ENCODE measurements at regions not wholly inside any gene's neighbourhood (a gene's known extent, or its start where the extent isn't known, plus 50 kb on each side); places are given as distances from the start of the nearest gene placed in this dataset.
"Not testable (repeated sequence)": the region's sequence is repeated elsewhere in the genome, so short reads cannot be mapped to it uniquely, and the experiment has no call there.

DNA sequence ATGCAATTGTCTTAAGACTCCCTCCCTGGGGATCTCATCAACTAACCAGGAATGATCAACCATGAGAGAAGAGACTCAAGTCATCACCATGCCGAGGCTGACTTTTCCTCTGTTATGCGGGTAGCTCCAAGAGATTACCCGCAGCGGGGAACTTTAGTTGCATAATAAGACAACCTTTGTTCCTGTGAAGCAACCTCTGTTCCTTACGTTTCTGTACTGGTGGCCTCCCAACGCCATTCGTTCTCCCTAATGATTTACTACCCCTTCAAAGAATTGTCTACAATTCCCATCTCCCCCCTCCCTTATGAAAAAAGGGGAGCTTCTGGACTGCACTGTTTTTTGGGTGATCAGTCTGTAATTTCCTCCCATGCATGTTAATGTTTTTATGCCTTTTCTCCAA is 66.1 kb upstream of the LRPPRC start:
- no peak overlapping the region for H2AFZ ChIP-seq (ENCODE audit: low read depth, low read length, severe bottlenecking)
- H3K9me2 ChIP-seq (replicated peaks; ENCODE audit: insufficient read depth, low read length): no peaks in the 10 kb centered on the region
- H3K27ac ChIP-seq (ENCODE audit: low read depth, low read length): no peak overlapping the region
- no peaks in the 10 kb centered on the region for H3K36me3 ChIP-seq (ENCODE audit: low read length)
- H3K79me2 ChIP-seq (ENCODE audit: insufficient read depth, low read length): no peaks in the 10 kb centered on the region
- H3K27me3 ChIP-seq (ENCODE audit: low read length): no peaks in the 10 kb centered on the region
- no peak for TF ChIP-seq EZH2phosphoT487 (conservative IDR thresholded peaks at IDR 0.05; ENCODE audit: low read length)
- TF ChIP-seq, protein P1, sequence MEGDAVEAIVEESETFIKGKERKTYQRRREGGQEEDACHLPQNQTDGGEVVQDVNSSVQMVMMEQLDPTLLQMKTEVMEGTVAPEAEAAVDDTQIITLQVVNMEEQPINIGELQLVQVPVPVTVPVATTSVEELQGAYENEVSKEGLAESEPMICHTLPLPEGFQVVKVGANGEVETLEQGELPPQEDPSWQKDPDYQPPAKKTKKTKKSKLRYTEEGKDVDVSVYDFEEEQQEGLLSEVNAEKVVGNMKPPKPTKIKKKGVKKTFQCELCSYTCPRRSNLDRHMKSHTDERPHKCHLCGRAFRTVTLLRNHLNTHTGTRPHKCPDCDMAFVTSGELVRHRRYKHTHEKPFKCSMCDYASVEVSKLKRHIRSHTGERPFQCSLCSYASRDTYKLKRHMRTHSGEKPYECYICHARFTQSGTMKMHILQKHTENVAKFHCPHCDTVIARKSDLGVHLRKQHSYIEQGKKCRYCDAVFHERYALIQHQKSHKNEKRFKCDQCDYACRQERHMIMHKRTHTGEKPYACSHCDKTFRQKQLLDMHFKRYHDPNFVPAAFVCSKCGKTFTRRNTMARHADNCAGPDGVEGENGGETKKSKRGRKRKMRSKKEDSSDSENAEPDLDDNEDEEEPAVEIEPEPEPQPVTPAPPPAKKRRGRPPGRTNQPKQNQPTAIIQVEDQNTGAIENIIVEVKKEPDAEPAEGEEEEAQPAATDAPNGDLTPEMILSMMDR (IDR thresholded peaks at IDR 0.05; ENCODE audit: insufficient read depth, low read length, poor library complexity, severe bottlenecking): no peak
- H3K4me3 ChIP-seq (ENCODE audit: insufficient read depth, low read length, poor library complexity, severe bottlenecking): no peak overlapping the region
- H3K4me2 ChIP-seq (ENCODE audit: low read depth, low read length, poor library complexity, severe bottlenecking): no peak overlapping the region
- no peaks in the 10 kb centered on the region for H3F3A ChIP-seq (ENCODE audit: insufficient read depth)
- no peaks in the 10 kb centered on the region for H4K20me1 ChIP-seq (ENCODE audit: low read depth, low read length)
- H3K9ac ChIP-seq (ENCODE audit: low read length): no peak overlapping the region
- no peaks in the 10 kb centered on the region for H3K9me3 ChIP-seq (ENCODE audit: insufficient read depth, low read length)

DNA sequence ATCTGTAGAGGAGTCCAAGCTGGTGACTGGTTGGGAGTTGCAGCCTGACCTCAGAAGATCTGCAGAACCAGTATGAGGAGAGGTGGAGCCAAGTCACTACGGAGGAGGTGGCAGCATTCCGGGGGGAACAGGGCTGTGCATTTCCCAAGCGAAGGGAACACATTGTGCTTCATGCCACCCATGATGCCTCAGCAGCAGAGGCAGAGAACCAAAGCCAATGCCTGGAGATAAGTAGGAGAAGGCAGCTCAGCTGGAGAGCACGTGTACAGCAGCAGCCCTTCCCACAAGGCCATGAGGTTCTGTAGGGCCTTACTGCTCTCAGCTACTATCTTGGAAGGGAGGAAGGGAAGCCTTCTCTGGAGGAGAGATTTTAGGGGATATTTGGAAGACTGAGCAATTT is 67.2 kb upstream of the LRPPRC start:
- Histone ChIP-seq H3F3A (ENCODE audit: insufficient read depth) (no peaks in the 10 kb centered on the region), H3K4me3 (ENCODE audit: insufficient read depth, low read length, poor library complexity, severe bottlenecking) (no peak overlapping the region), H4K20me1 (ENCODE audit: low read depth, low read length) (no peaks in the 10 kb centered on the region), H3K27ac (ENCODE audit: low read depth, low read length) (no peak overlapping the region), H3K9ac (ENCODE audit: low read length) (no peak overlapping the region), H3K9me3 (ENCODE audit: insufficient read depth, low read length) (no peaks in the 10 kb centered on the region), H2AFZ (ENCODE audit: low read depth, low read length, severe bottlenecking) (no peak overlapping the region), H3K4me2 (ENCODE audit: low read depth, low read length, poor library complexity, severe bottlenecking) (no peak overlapping the region), H3K27me3 (ENCODE audit: low read length) (no peaks in the 10 kb centered on the region), H3K79me2 (ENCODE audit: insufficient read depth, low read length) (no peaks in the 10 kb centered on the region), H3K36me3 (ENCODE audit: low read length) (no peaks in the 10 kb centered on the region), H3K9me2 (replicated peaks; ENCODE audit: insufficient read depth, low read length) (no peaks in the 10 kb centered on the region)
- no peak for TF ChIP-seq EZH2phosphoT487 (conservative IDR thresholded peaks at IDR 0.05; ENCODE audit: low read length)
- TF ChIP-seq, protein P1 (IDR thresholded peaks at IDR 0.05; ENCODE audit: insufficient read depth, low read length, poor library complexity, severe bottlenecking): no peak

DNA sequence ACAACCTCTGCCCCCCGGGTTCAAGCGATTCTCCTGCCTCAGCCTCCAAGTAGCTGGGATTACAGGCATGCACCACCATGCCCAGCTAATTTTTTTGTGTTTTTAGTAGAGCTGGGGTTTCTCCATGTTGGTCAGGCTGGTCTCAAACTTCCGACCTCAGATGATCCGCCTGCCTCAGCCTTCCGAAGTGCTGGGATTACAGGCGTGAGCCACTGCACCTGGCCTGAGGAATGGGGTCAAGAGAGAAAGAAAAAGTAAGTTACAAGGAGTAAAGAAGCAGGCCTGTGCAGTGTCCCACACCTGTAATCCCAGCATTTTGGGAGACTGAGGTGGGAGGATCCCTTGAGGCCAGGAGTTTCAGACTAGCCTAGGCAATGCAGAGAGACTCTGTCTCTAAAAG is 68.5 kb upstream of the LRPPRC start:
- not testable (repeated sequence) for H3K27me3 ChIP-seq (ENCODE audit: low read length); H3K9ac ChIP-seq (ENCODE audit: low read length); H3K9me3 ChIP-seq (ENCODE audit: insufficient read depth, low read length); H3K27ac ChIP-seq (ENCODE audit: low read depth, low read length); H3K9me2 ChIP-seq (replicated peaks; ENCODE audit: insufficient read depth, low read length); H2AFZ ChIP-seq (ENCODE audit: low read depth, low read length, severe bottlenecking); H3K4me2 ChIP-seq (ENCODE audit: low read depth, low read length, poor library complexity, severe bottlenecking); H3K4me3 ChIP-seq (ENCODE audit: insufficient read depth, low read length, poor library complexity, severe bottlenecking); H3K79me2 ChIP-seq (ENCODE audit: insufficient read depth, low read length); H3K36me3 ChIP-seq (ENCODE audit: low read length); H4K20me1 ChIP-seq (ENCODE audit: low read depth, low read length); H3F3A ChIP-seq (ENCODE audit: insufficient read depth)

DNA sequence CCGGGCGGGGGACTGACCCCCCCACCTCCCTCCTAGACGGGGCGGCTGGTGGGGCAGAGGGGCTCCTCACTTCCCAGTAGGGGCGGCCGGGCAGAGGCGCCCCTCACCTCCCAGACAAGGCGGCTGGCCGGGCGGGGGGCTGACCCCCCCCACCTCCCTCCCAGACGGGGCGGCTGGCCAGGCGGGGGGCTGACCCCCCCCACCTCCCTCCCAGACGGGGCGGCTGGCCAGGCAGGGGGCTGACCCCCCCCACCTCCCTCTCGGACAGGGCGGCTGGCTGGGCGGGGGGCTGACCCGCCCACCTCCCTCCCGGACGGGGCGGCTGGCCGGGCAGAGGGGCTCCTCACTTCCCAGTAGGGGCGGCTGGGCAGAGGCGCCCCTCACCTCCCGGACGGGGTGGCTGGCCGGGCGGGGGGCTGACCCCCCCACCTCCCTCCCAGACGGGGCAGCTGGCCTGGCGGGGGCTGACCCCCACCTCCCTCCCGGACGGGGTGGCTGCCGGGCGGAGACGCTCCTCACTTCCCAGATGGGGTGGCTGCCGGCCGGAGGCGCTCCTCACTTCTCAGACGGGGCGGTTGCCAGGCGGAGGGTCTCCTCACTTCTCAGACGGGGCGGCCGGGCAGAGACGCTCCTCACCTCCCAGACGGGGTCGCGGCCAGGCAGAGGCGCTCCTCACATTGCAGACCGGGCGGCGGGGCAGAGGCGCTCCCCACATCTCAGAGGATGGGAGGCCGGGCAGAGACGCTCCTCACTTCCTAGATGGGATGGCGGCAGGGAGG is 71.4 kb upstream of the LRPPRC start:
- not testable (repeated sequence) for H3K36me3 ChIP-seq (ENCODE audit: low read length); H2AFZ ChIP-seq (ENCODE audit: low read depth, low read length, severe bottlenecking); H4K20me1 ChIP-seq (ENCODE audit: low read depth, low read length)

DNA sequence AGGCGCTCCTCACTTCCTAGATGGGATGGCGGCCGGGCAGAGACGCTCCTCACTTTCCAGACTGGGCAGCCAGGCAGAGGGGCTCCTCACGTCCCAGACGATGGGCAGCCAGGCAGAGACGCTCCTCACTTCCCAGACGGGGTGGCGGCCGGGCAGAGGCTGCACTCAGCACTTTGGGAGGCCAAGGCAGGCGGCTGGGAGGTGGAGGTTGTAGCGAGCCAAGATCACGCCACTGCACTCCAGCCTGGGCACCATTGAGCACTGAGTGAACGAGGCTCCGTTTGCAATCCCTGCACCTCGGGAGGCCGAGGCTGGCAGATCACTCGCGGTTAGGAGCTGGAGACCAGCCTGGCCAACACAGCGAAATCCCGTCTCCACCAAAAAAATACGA is 72.0 kb upstream of the LRPPRC start:
- H3K27me3 ChIP-seq (ENCODE audit: low read length); H4K20me1 ChIP-seq (ENCODE audit: low read depth, low read length); H2AFZ ChIP-seq (ENCODE audit: low read depth, low read length, severe bottlenecking); H3F3A ChIP-seq (ENCODE audit: insufficient read depth); H3K4me2 ChIP-seq (ENCODE audit: low read depth, low read length, poor library complexity, severe bottlenecking); H3K79me2 ChIP-seq (ENCODE audit: insufficient read depth, low read length); H3K4me3 ChIP-seq (ENCODE audit: insufficient read depth, low read length, poor library complexity, severe bottlenecking); H3K9ac ChIP-seq (ENCODE audit: low read length); H3K9me3 ChIP-seq (ENCODE audit: insufficient read depth, low read length); H3K27ac ChIP-seq (ENCODE audit: low read depth, low read length); H3K36me3 ChIP-seq (ENCODE audit: low read length); H3K9me2 ChIP-seq (replicated peaks; ENCODE audit: insufficient read depth, low read length): not testable (repeated sequence)

More for the DNA sequence above, 71.4 kb upstream of the LRPPRC start:
- H3K9me3 ChIP-seq (ENCODE audit: insufficient read depth, low read length); H3K4me3 ChIP-seq (ENCODE audit: insufficient read depth, low read length, poor library complexity, severe bottlenecking); H3K27me3 ChIP-seq (ENCODE audit: low read length); H3K9ac ChIP-seq (ENCODE audit: low read length); H3K9me2 ChIP-seq (replicated peaks; ENCODE audit: insufficient read depth, low read length); H3K4me2 ChIP-seq (ENCODE audit: low read depth, low read length, poor library complexity, severe bottlenecking); H3K79me2 ChIP-seq (ENCODE audit: insufficient read depth, low read length); H3K27ac ChIP-seq (ENCODE audit: low read depth, low read length); H3F3A ChIP-seq (ENCODE audit: insufficient read depth): not testable (repeated sequence)

All from SU-DHL-6 (cell line).